ENCODE measurements at regions not wholly inside any gene's neighbourhood (a gene's known extent, or its start where the extent isn't known, plus 50 kb on each side); places are given as distances from the start of the nearest gene placed in this dataset.

GRCh38 chr3:189494632-189495031 lies 136.6 kb upstream of the TP63 start:
- Histone ChIP-seq H3K27me3 (ENCODE audit: insufficient read depth, low read depth, severe bottlenecking) (no peaks in the 10 kb centered on the region), H3K4me3 (ENCODE audit: low read depth, low read length) (no peak overlapping the region)

GRCh38 chr3:189496375-189497138 lies 134.6 kb upstream of the TP63 start:
- H3K27me3 ChIP-seq (ENCODE audit: insufficient read depth, low read depth, severe bottlenecking): no peaks in the 10 kb centered on the region
- TF ChIP-seq CTCF (IDR thresholded peaks at IDR 0.05; ENCODE audit: low read depth, low read length): no peak
- no peak overlapping the region for H3K27ac ChIP-seq
- no peak for DNase-seq
- no peaks in the 10 kb centered on the region for H3K9me3 ChIP-seq (ENCODE audit: severe bottlenecking)
- H3K4me3 ChIP-seq (ENCODE audit: low read depth, low read length): no peak overlapping the region
- H3K36me3 ChIP-seq: no peaks in the 10 kb centered on the region

More at GRCh38 chr3:189494632-189495031, 136.6 kb upstream of the TP63 start:
- H3K36me3 ChIP-seq: no peaks in the 10 kb centered on the region
- H3K9me3 ChIP-seq (ENCODE audit: severe bottlenecking): no peaks in the 10 kb centered on the region
- TF ChIP-seq CTCF (IDR thresholded peaks at IDR 0.05; ENCODE audit: low read depth, low read length): no peak
- no peak overlapping the region for H3K27ac ChIP-seq
- DNase-seq: no peak

- H3K27me3 ChIP-seq (ENCODE audit: insufficient read depth, low read depth, severe bottlenecking): no peaks in the 10 kb centered on the region
- no peak overlapping the region for H3K27ac ChIP-seq
- no peak for TF ChIP-seq CTCF (IDR thresholded peaks at IDR 0.05; ENCODE audit: low read depth, low read length)
- H3K36me3 ChIP-seq: no peaks in the 10 kb centered on the region
- no peak overlapping the region for H3K4me3 ChIP-seq (ENCODE audit: low read depth, low read length)
- H3K9me3 ChIP-seq (ENCODE audit: severe bottlenecking): no peaks in the 10 kb centered on the region
- no peak for DNase-seq
Observed at GRCh38 chr3:189498995-189499704, 132.0 kb upstream of the TP63 start.

- Histone ChIP-seq H3K9me3 (ENCODE audit: severe bottlenecking) (no peaks in the 10 kb centered on the region), H3K36me3 (no peaks in the 10 kb centered on the region), H3K4me3 (ENCODE audit: low read depth, low read length) (no peak overlapping the region), H3K27me3 (ENCODE audit: insufficient read depth, low read depth, severe bottlenecking) (no peaks in the 10 kb centered on the region), H3K27ac (no peak overlapping the region)
- TF ChIP-seq CTCF (IDR thresholded peaks at IDR 0.05; ENCODE audit: low read depth, low read length): no peak
- no peak for DNase-seq
Observed at GRCh38 chr3:189500299-189500698, 130.9 kb upstream of the TP63 start.

GRCh38 chr3:189500798-189501495 lies 130.2 kb upstream of the TP63 start:
- H3K4me3 ChIP-seq (ENCODE audit: low read depth, low read length): no peak overlapping the region
- no peaks in the 10 kb centered on the region for H3K27me3 ChIP-seq (ENCODE audit: insufficient read depth, low read depth, severe bottlenecking)
- TF ChIP-seq CTCF (IDR thresholded peaks at IDR 0.05; ENCODE audit: low read depth, low read length): no peak
- no peak for DNase-seq
- H3K9me3 ChIP-seq (ENCODE audit: severe bottlenecking): no peaks in the 10 kb centered on the region
- H3K27ac ChIP-seq: no peak overlapping the region
- no peaks in the 10 kb centered on the region for H3K36me3 ChIP-seq
